GM13976 (cell line): ENCODE measurements at regions not wholly inside any gene's neighbourhood (a gene's known extent, or its start where the extent isn't known, plus 50 kb on each side); places are given as distances from the start of the nearest gene placed in this dataset.
A peak's percentile ranks its signal among the peaks of the same experiment; 100 is the strongest.

Experiments used
- DNase-seq: peaks from one replicate; pipeline ENCODE4 v3.0.0; 2012; ENCODE audit warnings: low spot score
- in situ Hi-C: fragments of 300-500 bp; cut with MboI; formaldehyde crosslinking; loops from one replicate; pipeline ENCODE4 v1.12.0; 2022; ENCODE audit warnings: low sequenced_read_pairs, mixed read lengths, inconsistent platforms; ENCODE audit not compliant: unreplicated experiment
- TF ChIP-seq, protein P1 (sequence below): IDR thresholded peaks from 2 replicates; pipeline ENCODE4 v1.5.1; 2012; ENCODE audit warnings: borderline replicate concordance, mild to moderate bottlenecking; ENCODE audit not compliant: insufficient read depth; ENCODE audit errors: extremely low read depth, missing control alignments, control extremely low read depth

DNA sequence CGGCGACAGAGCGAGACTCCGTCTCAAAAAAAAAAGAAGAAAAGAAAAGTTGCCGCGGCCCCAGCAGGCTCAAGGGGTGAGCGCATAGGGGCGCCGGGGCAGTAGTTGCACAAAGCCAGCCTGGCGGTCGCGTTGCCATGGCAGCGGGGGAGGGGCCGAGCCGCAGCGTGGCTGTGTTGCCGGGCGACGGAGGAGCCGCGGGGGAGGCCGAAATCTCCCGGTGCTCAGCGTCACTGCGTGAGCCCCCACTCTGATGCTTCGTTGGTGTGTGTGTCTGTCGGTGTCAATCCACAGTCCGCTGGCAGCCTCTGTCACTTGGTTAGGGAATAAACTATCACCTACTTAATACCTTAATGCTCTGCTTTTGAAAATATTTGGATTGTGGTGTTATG lies 82.9 kb upstream of the C1QTNF9B start:
- TF ChIP-seq, protein P1, sequence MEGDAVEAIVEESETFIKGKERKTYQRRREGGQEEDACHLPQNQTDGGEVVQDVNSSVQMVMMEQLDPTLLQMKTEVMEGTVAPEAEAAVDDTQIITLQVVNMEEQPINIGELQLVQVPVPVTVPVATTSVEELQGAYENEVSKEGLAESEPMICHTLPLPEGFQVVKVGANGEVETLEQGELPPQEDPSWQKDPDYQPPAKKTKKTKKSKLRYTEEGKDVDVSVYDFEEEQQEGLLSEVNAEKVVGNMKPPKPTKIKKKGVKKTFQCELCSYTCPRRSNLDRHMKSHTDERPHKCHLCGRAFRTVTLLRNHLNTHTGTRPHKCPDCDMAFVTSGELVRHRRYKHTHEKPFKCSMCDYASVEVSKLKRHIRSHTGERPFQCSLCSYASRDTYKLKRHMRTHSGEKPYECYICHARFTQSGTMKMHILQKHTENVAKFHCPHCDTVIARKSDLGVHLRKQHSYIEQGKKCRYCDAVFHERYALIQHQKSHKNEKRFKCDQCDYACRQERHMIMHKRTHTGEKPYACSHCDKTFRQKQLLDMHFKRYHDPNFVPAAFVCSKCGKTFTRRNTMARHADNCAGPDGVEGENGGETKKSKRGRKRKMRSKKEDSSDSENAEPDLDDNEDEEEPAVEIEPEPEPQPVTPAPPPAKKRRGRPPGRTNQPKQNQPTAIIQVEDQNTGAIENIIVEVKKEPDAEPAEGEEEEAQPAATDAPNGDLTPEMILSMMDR = no peak
- peak; percentile 95 for DNase-seq
- in situ Hi-C loops = no loop called here

DNA sequence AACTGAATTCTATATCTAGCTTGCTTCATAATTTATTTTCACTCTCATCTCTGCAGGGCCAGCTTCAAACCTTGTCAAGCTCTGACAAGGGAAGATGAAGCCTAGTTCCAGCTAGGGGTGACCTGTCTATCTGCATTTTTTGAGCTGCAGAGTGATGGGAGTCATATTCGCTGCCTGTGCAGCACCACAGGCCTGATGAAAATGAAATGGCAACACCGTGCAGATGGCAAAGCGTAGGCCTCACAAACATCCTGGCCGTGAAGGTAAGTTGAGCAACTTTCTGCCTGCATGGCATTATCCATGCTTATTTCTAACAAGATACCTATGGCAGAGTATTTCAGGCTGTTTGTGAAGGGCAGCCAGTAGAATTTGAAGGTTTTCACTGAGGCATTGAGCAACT lies 86.4 kb upstream of the C1QTNF9B start:
- TF ChIP-seq, protein P1 = no peak
- no peak for DNase-seq
- in situ Hi-C loops = no loop called here

DNA sequence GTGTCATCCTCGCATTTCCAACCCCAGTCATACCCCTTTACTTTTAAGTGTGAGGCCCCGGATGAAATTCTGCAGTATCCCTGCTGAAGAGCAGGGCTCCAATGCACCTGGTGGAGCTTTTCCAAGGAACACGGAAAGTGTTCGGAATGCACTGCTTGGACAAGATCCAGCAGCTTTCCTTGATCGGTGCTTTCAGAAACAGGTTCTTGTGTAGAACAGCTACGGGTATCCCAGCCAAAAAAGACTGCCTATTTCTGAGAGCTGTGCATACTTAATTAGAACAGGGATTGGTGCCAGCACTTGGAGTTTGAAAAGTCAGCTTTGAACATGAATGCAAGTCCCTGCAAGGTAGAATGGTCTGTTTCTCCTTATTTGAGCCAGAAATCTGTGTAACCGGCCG lies 87.2 kb upstream of the C1QTNF9B start:
- TF ChIP-seq, protein P1 = no peak
- in situ Hi-C loops = no loop called here
- DNase-seq = no peak

DNA sequence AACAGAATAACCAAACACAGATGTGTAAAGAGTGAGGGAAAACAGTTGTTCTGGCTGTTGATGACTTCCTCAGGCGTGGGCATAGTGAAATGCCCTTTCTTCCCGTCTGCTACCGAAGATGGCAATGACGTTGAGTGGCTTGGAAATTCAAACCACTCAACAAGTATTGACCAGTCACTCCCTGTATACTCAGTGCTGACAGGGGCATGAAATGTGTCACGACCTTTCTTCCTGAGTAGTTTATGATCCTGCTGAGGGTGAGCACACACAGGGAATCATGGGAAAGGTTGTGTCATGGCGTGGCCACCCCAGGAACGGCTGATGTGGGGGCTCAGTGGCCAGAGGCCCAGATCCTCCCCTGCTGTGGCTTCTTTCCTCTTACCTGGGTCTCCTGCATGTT lies 87.8 kb upstream of the C1QTNF9B start:
- TF ChIP-seq, protein P1 = no peak
- no peak for DNase-seq
- in situ Hi-C loops = no loop called here

DNA sequence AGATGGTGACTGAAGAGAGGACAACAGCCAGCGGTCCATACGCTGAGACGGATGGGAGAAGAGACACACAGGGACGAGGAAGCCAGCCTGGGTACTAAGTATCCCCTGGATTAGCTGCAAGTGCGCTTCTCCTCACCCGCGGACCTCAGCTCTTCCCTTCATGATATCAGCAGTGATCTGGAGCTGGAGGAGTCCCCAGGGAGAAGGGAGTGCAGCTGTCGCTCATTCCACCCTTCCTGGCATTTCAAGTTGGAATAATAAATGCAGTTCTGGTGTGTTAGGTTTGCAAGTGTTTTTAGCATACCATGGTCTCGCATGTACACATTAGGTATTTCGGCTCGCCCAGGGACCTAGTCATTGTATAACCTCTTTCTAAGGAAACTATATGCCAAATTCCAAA lies 88.5 kb upstream of the C1QTNF9B start:
- in situ Hi-C loops = no loop called here
- TF ChIP-seq, protein P1 = no peak
- no peak for DNase-seq

DNA sequence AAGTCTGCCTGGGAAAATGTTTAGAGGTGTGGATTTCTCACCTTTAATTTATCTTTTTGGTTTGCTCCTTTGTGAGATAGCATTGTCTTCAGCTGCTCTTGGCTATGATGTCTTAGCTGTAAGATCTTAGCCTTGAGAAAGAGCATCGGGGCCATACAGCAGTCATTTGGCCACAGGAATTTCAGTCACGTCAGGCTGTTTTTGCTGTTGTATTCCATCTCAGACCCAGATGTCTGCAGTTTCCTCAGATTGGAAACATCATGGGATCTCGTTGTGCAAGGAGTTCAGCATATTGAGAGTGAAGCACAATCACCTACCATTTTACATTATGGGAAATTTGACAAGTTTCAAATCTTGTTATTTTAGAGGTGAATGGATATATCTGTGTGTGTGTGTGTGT lies 89.3 kb upstream of the C1QTNF9B start:
- TF ChIP-seq, protein P1 = no peak
- no peak for DNase-seq
- in situ Hi-C loops = no loop called here
